UCSD-AML1 (cell line): ENCODE measurements at regions not wholly inside any gene's neighbourhood (a gene's known extent, or its start where the extent isn't known, plus 50 kb on each side); places are given as distances from the start of the nearest gene placed in this dataset.

Experiments
- DNase-seq: peaks from one replicate; lab custom pipeline; 2025; ENCODE audit not compliant: unreplicated experiment; lab: John Stamatoyannopoulos, UW

DNA sequence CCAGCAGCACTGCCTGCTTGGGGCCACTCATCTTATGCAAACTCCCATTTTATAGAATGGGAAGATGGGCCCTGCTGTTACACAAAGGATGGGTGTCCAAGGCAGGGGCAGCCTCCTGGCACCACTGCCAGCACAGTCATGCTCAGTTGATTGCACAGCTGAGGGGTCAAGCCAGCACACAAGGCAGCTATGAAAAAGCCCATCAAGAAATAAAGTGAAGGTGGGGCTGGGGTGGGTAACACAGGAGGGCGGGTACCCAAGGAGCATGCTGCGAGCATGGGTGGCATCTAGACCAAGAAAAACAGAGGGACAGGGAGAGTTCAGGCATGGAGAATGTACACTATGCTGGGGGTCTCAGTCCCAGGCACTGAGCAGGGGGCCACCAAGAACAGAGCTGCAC, 74.7 kb upstream of the UNC5B start:
- no peak for DNase-seq

DNA sequence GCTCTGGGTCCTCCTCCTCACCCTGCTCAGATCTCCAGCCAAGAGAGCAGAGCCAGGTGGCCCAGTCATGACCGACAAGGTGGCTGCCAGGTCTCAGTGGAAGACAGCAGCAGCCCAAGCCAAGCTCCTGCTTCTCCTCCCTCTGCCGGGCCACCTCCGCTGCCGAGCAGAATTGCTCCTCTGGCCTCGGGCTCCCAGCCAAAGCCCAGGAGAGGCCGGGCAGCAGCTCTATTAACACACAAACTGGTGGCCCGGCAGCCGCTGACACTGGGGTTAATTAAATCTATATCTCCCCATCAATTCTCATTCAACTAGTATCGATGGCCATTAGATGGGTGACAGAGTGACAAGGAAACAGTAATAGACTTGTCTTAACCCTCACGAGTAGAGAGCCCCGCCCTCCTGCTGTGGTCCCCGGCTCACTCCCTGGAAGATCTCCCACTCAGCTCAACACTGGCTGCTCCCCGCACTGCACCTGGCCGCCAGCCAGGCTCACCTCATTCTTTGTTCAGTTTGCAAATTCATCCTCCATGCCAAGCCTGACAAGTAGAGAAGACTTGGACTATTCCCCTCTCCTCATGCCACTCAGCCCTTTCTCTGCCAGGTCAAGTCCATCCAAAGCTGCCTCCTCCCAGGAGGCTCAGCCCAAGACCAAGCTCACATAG, 74.1 kb upstream of the UNC5B start:
- no peak for DNase-seq

- no peak for DNase-seq
Observed at GRCh38 chr10:71141528-71141927, 70.8 kb upstream of the UNC5B start.

DNA sequence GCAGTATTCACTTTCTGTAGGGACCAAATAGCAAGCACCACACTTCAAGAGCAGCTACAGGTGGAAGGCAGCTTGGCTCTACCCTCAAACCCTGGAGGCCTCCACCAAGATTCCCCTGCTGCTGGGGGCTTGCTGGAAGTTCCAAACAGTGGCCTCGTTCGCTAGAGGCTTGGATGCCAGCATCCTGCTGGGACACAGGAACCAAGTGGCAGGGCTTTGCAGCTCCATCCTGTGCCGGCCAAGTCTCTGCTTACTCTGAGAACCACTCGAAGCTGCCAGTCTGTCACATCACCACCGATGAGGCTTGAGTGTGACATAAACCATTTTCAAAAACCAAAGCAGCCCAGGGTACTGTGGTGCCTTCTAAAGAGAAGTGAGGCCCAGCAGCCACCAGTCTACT, 69.2 kb upstream of the UNC5B start:
- DNase-seq = no peak

GRCh38 chr10:71143610-71144009, 68.8 kb upstream of the UNC5B start:
- no peak for DNase-seq

- no peak for DNase-seq
Observed at GRCh38 chr10:71144824-71145223, 67.5 kb upstream of the UNC5B start.

- no peak for DNase-seq
Observed at GRCh38 chr10:71145352-71145945, 66.9 kb upstream of the UNC5B start.

DNA sequence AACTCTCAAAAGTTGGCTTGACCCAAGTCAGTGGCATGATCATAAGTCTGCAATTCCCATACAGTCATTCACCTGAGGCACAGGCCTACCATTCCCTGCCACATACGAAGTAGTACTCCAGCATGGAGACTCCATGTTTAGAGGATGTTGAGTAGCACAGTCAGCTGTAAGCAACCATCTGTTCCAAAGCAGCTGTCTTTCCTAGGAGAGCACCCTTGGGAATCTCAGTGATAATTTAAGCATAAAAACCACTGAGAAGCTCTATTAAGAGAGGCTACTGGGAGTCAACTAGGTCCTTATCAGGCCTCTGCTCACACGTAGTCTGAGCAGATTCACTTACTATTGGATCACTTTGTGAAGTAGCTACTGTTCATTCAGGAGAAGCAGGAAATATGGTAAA, 61.6 kb upstream of the UNC5B start:
- DNase-seq = no peak

- no peak for DNase-seq
Observed at GRCh38 chr10:71152043-71152442, 60.3 kb upstream of the UNC5B start.

DNA sequence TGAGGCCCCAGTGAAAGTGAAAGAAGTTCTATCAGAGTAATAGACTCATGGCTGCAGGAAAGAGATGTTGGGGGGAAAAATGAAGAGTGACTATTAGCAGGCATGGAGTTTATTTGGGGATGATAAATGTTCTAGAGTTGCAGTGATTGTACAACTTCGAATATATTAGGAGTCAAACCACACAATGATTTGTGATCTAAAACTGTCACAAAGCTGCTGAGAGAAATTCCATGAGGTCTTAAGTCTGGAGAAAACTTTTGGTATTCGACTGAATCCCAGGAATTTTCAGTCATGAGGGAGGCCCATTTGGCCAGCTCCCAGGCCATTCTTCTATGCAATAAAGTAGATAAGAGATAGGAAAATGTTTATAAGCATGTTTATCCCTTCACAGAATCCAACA, 55.9 kb upstream of the UNC5B start:
- no peak for DNase-seq

- no peak for DNase-seq
Observed at GRCh38 chr10:71157435-71157834, 54.9 kb upstream of the UNC5B start.

DNA sequence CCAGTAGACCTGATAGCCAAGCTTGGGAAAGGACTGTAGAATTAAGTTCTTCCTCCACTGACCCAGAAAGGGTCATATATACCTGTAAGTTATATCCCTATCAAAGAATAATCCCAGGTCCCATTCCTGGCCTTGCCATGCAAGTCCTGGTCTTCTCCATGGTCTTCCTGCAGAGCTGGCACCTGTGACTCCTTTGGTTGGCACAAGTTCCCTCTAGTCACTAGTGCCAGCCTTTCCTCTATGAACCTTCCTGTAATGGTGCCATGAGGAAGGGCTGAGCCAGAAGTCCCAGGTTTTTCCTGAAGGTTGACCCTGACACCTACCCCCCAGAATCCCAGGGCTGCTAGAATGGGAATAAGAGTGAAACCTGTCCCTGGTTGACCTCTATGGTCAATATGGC, 54.1 kb upstream of the UNC5B start:
- DNase-seq = no peak

- no peak for DNase-seq
Observed at GRCh38 chr10:71158902-71159301, 53.5 kb upstream of the UNC5B start.

- no peak for DNase-seq
Observed at GRCh38 chr10:71159892-71160291, 52.5 kb upstream of the UNC5B start.

DNA sequence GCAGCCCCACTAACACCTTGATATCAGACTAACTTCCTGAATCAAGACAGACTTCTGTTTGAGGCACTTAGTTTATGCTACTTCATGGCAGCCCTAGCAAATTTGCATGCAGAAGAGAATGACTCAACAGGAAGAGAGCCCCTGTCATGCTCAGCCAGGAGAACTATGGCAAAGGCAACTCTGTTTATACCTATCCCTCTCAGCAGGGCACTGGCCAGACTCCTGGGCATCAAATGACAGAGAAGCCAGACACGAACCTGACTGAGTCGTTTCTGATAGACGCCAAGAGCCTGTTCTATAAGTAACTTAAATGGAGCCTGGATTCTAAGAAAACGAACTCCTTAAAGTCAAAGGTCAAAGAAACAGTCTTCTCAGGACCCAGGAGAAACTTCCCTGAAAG, 50.9 kb upstream of the UNC5B start:
- DNase-seq = no peak
